ENCODE measurements at regions not wholly inside any gene's neighbourhood (a gene's known extent, or its start where the extent isn't known, plus 50 kb on each side); places are given as distances from the start of the nearest gene placed in this dataset.

- no peaks in the 10 kb centered on the region for H3K36me3 ChIP-seq
- intact Hi-C loops (cut with DNase I) = no loop called here
- H3K4me3 ChIP-seq = no peak overlapping the region
- H3K27ac ChIP-seq = no peak overlapping the region
- TF ChIP-seq EP300 (IDR thresholded peaks at IDR 0.05) = no peak
- TF ChIP-seq CTCF (IDR thresholded peaks at IDR 0.05) = no peak
- TF ChIP-seq POLR2A (IDR thresholded peaks at IDR 0.05) = no peak
- no peaks in the 10 kb centered on the region for H3K4me1 ChIP-seq (ENCODE audit: insufficient read depth)
- H3K27me3 ChIP-seq = no peaks in the 10 kb centered on the region
- 82 to 88% (median 82%) methylated on average over 3 of the region's 3 CpGs for WGBS, 3 donors
- DNase-seq = no peak
- no peaks in the 10 kb centered on the region for H3K9me3 ChIP-seq
Observed at GRCh38 chr1:29916656-29917369, 680.5 kb downstream of the PTPRU start.

GRCh38 chr1:29914936-29915335 is 678.6 kb downstream of the PTPRU start:
- no peaks in the 10 kb centered on the region for H3K9me3 ChIP-seq
- no peaks in the 10 kb centered on the region for H3K4me1 ChIP-seq (ENCODE audit: insufficient read depth)
- intact Hi-C loops (cut with DNase I) = no loop called here
- no peak overlapping the region for H3K27ac ChIP-seq
- DNase-seq = no peak
- H3K4me3 ChIP-seq = no peak overlapping the region
- H3K27me3 ChIP-seq = no peaks in the 10 kb centered on the region
- 25 to 44% (median 38%) methylated on average over 1 of the region's 1 CpG for WGBS, 3 donors
- TF ChIP-seq EP300 (IDR thresholded peaks at IDR 0.05) = no peak
- TF ChIP-seq POLR2A (IDR thresholded peaks at IDR 0.05) = no peak
- no peak for TF ChIP-seq CTCF (IDR thresholded peaks at IDR 0.05)
- H3K36me3 ChIP-seq = no peaks in the 10 kb centered on the region

- intact Hi-C loops (cut with DNase I) = no loop called here
- DNase-seq = no peak
- Histone ChIP-seq H3K9me3 (no peaks in the 10 kb centered on the region), H3K4me3 (no peak overlapping the region), H3K27ac (no peak overlapping the region), H3K36me3 (no peaks in the 10 kb centered on the region), H3K4me1 (ENCODE audit: insufficient read depth) (no peaks in the 10 kb centered on the region), H3K27me3 (no peaks in the 10 kb centered on the region)
- TF ChIP-seq CTCF (IDR thresholded peaks at IDR 0.05) (no peak), POLR2A (IDR thresholded peaks at IDR 0.05) (no peak), EP300 (IDR thresholded peaks at IDR 0.05) (no peak)
- WGBS, 3 donors = 25 to 62% (median 44%) methylated on average over 1 of the region's 1 CpG
Observed at GRCh38 chr1:29912425-29912824, 676.1 kb downstream of the PTPRU start.

- WGBS, 3 donors = 53 to 64% (median 60%) methylated on average over 7 of the region's 7 CpGs
- no peak for TF ChIP-seq CTCF (IDR thresholded peaks at IDR 0.05)
- TF ChIP-seq EP300 (IDR thresholded peaks at IDR 0.05) = no peak
- no peak for TF ChIP-seq POLR2A (IDR thresholded peaks at IDR 0.05)
- intact Hi-C loops (cut with DNase I) = no loop called here
- Histone ChIP-seq H3K4me3 (no peak overlapping the region), H3K9me3 (no peaks in the 10 kb centered on the region), H3K4me1 (ENCODE audit: insufficient read depth) (no peaks in the 10 kb centered on the region), H3K27ac (no peak overlapping the region), H3K36me3 (no peaks in the 10 kb centered on the region), H3K27me3 (no peaks in the 10 kb centered on the region)
- no peak for DNase-seq
Observed at GRCh38 chr1:29909962-29910361, 673.6 kb downstream of the PTPRU start.

Measured in ovary (tissue), 7 donors.